DND-41 (cell line): ENCODE measurements at regions not wholly inside any gene's neighbourhood (a gene's known extent, or its start where the extent isn't known, plus 50 kb on each side); places are given as distances from the start of the nearest gene placed in this dataset.

Experiments used
- ATAC-seq: fragments of 200-7000 bp; cut with Tn5 transposase; 3 replicates; pipeline ENCODE4 v1.9.1; 2021; ENCODE audit warnings: low read depth; ENCODE audit not compliant: insufficient read depth
- DNase-seq: peaks from one replicate; pipeline ENCODE4 v3.0.0-alpha.2; 2020
- H2AFZ ChIP-seq: 2 replicates; pipeline ENCODE4 v1.6.0; 2012; ENCODE audit warnings: low read depth, low read length
- H3K27ac ChIP-seq: 2 replicates; pipeline ENCODE4 v1.5.1; 2012; ENCODE audit warnings: low read length, inconsistent platforms
- H3K27me3 ChIP-seq: fragments of 200-600 bp; sonication (generic); 2 replicates; pipeline ENCODE4 v1.6.0; 2012; ENCODE audit warnings: low read length, mild to moderate bottlenecking, inconsistent platforms; ENCODE audit not compliant: insufficient read depth, poor library complexity
- H3K36me3 ChIP-seq: 2 replicates; pipeline ENCODE4 v1.5.1; 2012; ENCODE audit warnings: low read length, inconsistent platforms; ENCODE audit not compliant: insufficient read depth
- H3K4me1 ChIP-seq: 2 replicates; pipeline ENCODE4 v1.5.1; 2012; ENCODE audit warnings: mild to moderate bottlenecking, low read length; ENCODE audit not compliant: insufficient read depth
- H3K4me2 ChIP-seq: 2 replicates; pipeline ENCODE4 v1.6.0; 2012; ENCODE audit warnings: mild to moderate bottlenecking, moderate library complexity, low read length, inconsistent platforms; ENCODE audit not compliant: insufficient read depth
- H3K4me3 ChIP-seq, 2 experiments: fragments of 200-600 bp in 1 of 2; shearing (Covaris generic) in 1 of 2; 2 replicates each; pipeline ENCODE4 v1.5.1; 2012 to 2016; ENCODE audit warnings: inconsistent platforms in 2 of 2, low read length in 2 of 2, mild to moderate bottlenecking in 2 of 2, low read depth in 1 of 2, moderate library complexity in 1 of 2
- H3K79me2 ChIP-seq: 2 replicates; pipeline ENCODE4 v1.6.0; 2012; ENCODE audit warnings: low read length, inconsistent platforms; ENCODE audit not compliant: insufficient read depth
- H3K9ac ChIP-seq: 2 replicates; pipeline ENCODE4 v1.6.0; 2012; ENCODE audit warnings: low read depth, mild to moderate bottlenecking, inconsistent platforms, low read length, moderate library complexity
- H3K9me3 ChIP-seq: 2 replicates; pipeline ENCODE4 v1.5.1; 2012; ENCODE audit warnings: low read length, moderate library complexity, mild to moderate bottlenecking, inconsistent platforms; ENCODE audit not compliant: insufficient read depth, severe bottlenecking
- H4K20me1 ChIP-seq: 2 replicates; pipeline ENCODE4 v1.6.0; 2012; ENCODE audit warnings: low read length; ENCODE audit not compliant: insufficient read depth
- EZH2 ChIP-seq: IDR thresholded peaks from 3 replicates; pipeline ENCODE4 v1.6.1; 2012; ENCODE audit warnings: borderline replicate concordance, low read depth, mild to moderate bottlenecking, moderate library complexity, low read length, inconsistent platforms; ENCODE audit not compliant: severe bottlenecking
- TF ChIP-seq, protein P1 (sequence below): IDR thresholded peaks from 2 replicates; pipeline ENCODE4 v1.5.1; 2012; ENCODE audit warnings: borderline replicate concordance, low read length, moderate library complexity, mild to moderate bottlenecking; ENCODE audit not compliant: poor library complexity, severe bottlenecking; ENCODE audit errors: extremely low read depth

- ATAC-seq, result no peak
- TF ChIP-seq, protein P1, sequence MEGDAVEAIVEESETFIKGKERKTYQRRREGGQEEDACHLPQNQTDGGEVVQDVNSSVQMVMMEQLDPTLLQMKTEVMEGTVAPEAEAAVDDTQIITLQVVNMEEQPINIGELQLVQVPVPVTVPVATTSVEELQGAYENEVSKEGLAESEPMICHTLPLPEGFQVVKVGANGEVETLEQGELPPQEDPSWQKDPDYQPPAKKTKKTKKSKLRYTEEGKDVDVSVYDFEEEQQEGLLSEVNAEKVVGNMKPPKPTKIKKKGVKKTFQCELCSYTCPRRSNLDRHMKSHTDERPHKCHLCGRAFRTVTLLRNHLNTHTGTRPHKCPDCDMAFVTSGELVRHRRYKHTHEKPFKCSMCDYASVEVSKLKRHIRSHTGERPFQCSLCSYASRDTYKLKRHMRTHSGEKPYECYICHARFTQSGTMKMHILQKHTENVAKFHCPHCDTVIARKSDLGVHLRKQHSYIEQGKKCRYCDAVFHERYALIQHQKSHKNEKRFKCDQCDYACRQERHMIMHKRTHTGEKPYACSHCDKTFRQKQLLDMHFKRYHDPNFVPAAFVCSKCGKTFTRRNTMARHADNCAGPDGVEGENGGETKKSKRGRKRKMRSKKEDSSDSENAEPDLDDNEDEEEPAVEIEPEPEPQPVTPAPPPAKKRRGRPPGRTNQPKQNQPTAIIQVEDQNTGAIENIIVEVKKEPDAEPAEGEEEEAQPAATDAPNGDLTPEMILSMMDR, result no peak
- no peak for TF ChIP-seq EZH2
- no peak overlapping the region for H3K9ac ChIP-seq
These were observed 70.4 kb upstream of the DTNA start for GRCh38 chr18:34639687-34640086.

DNA sequence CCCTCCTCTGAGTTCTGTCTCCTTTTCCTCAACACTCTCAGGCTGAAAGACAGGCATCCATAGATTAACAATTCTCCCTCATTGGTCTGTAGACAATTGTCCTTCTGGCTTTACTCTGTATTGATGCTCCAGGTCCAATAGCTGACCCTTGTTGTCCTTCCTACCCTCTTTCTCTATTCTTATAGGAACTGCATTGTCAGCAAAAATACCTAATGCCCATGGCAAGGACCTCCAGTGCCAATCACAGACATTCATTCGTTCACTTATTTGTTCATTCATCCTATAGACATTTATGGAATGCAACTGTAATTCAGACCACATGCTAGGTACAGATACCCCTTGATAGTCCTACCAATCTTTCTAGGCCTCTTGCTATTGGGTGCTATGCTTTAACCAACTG is 69.8 kb upstream of the DTNA start:
- H3K4me3 ChIP-seq, result no peak overlapping the region
- ATAC-seq (no peak), DNase-seq (no peak)
- TF ChIP-seq, protein P1, result no peak
- TF ChIP-seq EZH2, result no peak
- peaks cover 3% of the 10 kb centered on the region for H3K27me3 ChIP-seq
- H3K27ac ChIP-seq, result no peak overlapping the region
- H3K4me2 ChIP-seq, result no peak overlapping the region
- no peak overlapping the region for H2AFZ ChIP-seq
- H3K4me1 ChIP-seq, result no peaks in the 10 kb centered on the region
- no peaks in the 10 kb centered on the region for H3K36me3 ChIP-seq
- H3K9me3 ChIP-seq, result no peaks in the 10 kb centered on the region
- no peak overlapping the region for H3K9ac ChIP-seq
- H3K79me2 ChIP-seq, result no peaks in the 10 kb centered on the region
- no peaks in the 10 kb centered on the region for H4K20me1 ChIP-seq

More at GRCh38 chr18:34639687-34640086, 70.4 kb upstream of the DTNA start:
- no peak for DNase-seq
- H3K36me3 ChIP-seq, result no peaks in the 10 kb centered on the region
- no peaks in the 10 kb centered on the region for H3K9me3 ChIP-seq
- H2AFZ ChIP-seq, result no peak overlapping the region
- H3K27me3 ChIP-seq, result peaks cover 3% of the 10 kb centered on the region
- H3K4me2 ChIP-seq, result no peak overlapping the region
- H4K20me1 ChIP-seq, result no peaks in the 10 kb centered on the region
- H3K4me3 ChIP-seq, result no peak overlapping the region
- H3K4me1 ChIP-seq, result no peaks in the 10 kb centered on the region
- no peaks in the 10 kb centered on the region for H3K79me2 ChIP-seq
- no peak overlapping the region for H3K27ac ChIP-seq

GRCh38 chr18:34643989-34644388 is 66.1 kb upstream of the DTNA start:
- Histone ChIP-seq H3K4me3 (no peak overlapping the region), H3K9me3 (no peaks in the 10 kb centered on the region), H3K4me1 (no peaks in the 10 kb centered on the region), H3K9ac (no peak overlapping the region), H3K36me3 (no peaks in the 10 kb centered on the region), H2AFZ (no peak overlapping the region), H3K4me2 (no peak overlapping the region), H3K27ac (no peak overlapping the region), H3K79me2 (no peaks in the 10 kb centered on the region), H3K27me3 (peaks cover 2% of the 10 kb centered on the region), H4K20me1 (no peaks in the 10 kb centered on the region)
- no peak for TF ChIP-seq EZH2
- TF ChIP-seq, protein P1, result no peak
- DNase-seq (no peak), ATAC-seq (no peak)

DNA sequence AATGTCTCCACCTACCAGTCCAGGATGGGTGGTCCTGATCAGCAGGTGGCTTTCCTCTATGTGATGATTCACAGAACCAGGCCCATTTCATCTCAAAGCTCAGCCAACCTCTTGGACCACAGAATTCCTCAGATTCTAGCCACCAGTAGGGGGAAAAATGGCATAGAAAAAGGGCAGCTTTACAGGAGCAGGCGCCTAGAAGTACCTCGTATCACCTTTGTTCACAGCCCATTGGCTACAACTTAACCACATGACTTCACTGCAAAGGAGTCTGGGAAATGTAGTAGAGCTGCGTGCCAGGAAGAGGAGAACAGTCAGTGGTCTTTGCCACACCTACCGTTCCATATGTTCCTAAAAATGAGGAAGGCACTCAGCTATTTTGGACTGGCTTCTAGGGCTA is 62.8 kb upstream of the DTNA start:
- Histone ChIP-seq H3K4me2 (no peak overlapping the region), H3K9me3 (no peaks in the 10 kb centered on the region), H4K20me1 (no peaks in the 10 kb centered on the region), H3K4me3 (no peak overlapping the region), H3K9ac (no peak overlapping the region), H3K27me3 (peaks cover 13% of the 10 kb centered on the region), H3K36me3 (no peaks in the 10 kb centered on the region), H3K79me2 (no peaks in the 10 kb centered on the region), H2AFZ (no peak overlapping the region), H3K4me1 (no peaks in the 10 kb centered on the region), H3K27ac (no peak overlapping the region)
- ATAC-seq (0 out of 3 replicates have a peak, but pooled peaks have one; percentile 47), DNase-seq (no peak)
- TF ChIP-seq, protein P1, result no peak
- no peak for TF ChIP-seq EZH2
